GM12878 (cell line): ENCODE measurements at regions not wholly inside any gene's neighbourhood (a gene's known extent, or its start where the extent isn't known, plus 50 kb on each side); places are given as distances from the start of the nearest gene placed in this dataset.

Experiments
- ATAC-seq: fragments of 200-7000 bp; cut with Tn5 transposase; 3 replicates; pipeline ENCODE4 v1.9.1; 2020; ENCODE audit warnings: mild to moderate bottlenecking, moderate library complexity
- BruUV-seq: library from RNA; stranded (reverse); fragments of 400-500 nt; replicated peaks from 2 replicates; lab custom pipeline; 2021; lab: Mats Ljungman, UMichigan
- CTCF ChIA-PET: fragments of 300-600 bp; sonication (Branson Sonifier 250); formaldehyde crosslinking; extraction: SDS; loops from one replicate; lab custom pipeline; 2021; ENCODE audit warnings: inconsistent platforms; lab: Yijun Ruan, JAX
- POLR2A ChIA-PET: fragments of 350-600 bp; formaldehyde crosslinking; extraction: SDS; loops from one replicate; lab custom pipeline; 2021; ENCODE audit warnings: inconsistent platforms; lab: Charles Lee
- RAD21 ChIA-PET: fragments of 300-600 bp; sonication (Branson Sonifier 250); formaldehyde crosslinking; loops from one replicate; lab custom pipeline; 2023; ENCODE audit warnings: antibody characterized with exemption; ENCODE audit not compliant: unreplicated experiment; lab: Charles Lee
- SMC1A ChIA-PET: fragments of 300-600 bp; sonication (Branson Sonifier 250); formaldehyde crosslinking; loops from one replicate; lab custom pipeline; 2023; ENCODE audit not compliant: unreplicated experiment, uncharacterized antibody; lab: Charles Lee
- DNase-seq: peaks from one replicate; pipeline ENCODE4 v3.0.0-alpha.2; 2011; ENCODE audit warnings: low read depth, low spot score
- FAIRE-seq: peaks from 3 replicates; lab custom pipeline; 2011; peaks lifted over from hg19 to GRCh38; lab: Jason Lieb, UNC
- H2AFZ ChIP-seq: 2 replicates; pipeline ENCODE4 v1.6.0; 2011; ENCODE audit warnings: low read depth, low read length, control low read depth; ENCODE audit not compliant: control insufficient read depth
- H3K27ac ChIP-seq: 2 replicates; pipeline ENCODE4 v1.5.1; 2011; ENCODE audit warnings: control low read depth; ENCODE audit not compliant: control insufficient read depth, insufficient read depth
- H3K27me3 ChIP-seq, 2 experiments: replicated peaks in 1 of 2; 2 replicates each; pipeline versions ENCODE4 v1.6.0 to v1.6.1; 2011; ENCODE audit warnings: low read length in 1 of 2; ENCODE audit not compliant: control insufficient read depth in 2 of 2, insufficient read depth in 2 of 2
- H3K36me3 ChIP-seq, 2 experiments: 2 replicates each; pipeline ENCODE4 v1.5.1; 2011; ENCODE audit warnings: low read length in 1 of 2; ENCODE audit not compliant: control insufficient read depth in 2 of 2, insufficient read depth in 2 of 2
- H3K4me1 ChIP-seq: 2 replicates; pipeline ENCODE4 v1.6.1; 2011; ENCODE audit warnings: mild to moderate bottlenecking, low read length, moderate library complexity, mixed read lengths; ENCODE audit not compliant: control insufficient read depth, insufficient read depth
- H3K4me2 ChIP-seq: 2 replicates; pipeline ENCODE4 v1.6.0; 2011; ENCODE audit warnings: control low read depth; ENCODE audit not compliant: control insufficient read depth, insufficient read depth
- H3K4me3 ChIP-seq: fragments of 200-600 bp; sonication (generic); 2 replicates; pipeline ENCODE4 v1.5.1; 2016
- H3K79me2 ChIP-seq: 2 replicates; pipeline ENCODE4 v1.6.0; 2011; ENCODE audit warnings: low read length; ENCODE audit not compliant: control insufficient read depth, insufficient read depth
- H3K9ac ChIP-seq: 2 replicates; pipeline ENCODE4 v1.8.0; 2011; ENCODE audit warnings: low read length, control low read depth, mixed read lengths; ENCODE audit not compliant: control insufficient read depth, insufficient read depth
- H3K9me3 ChIP-seq: replicated peaks from 3 replicates; pipeline ENCODE4 v1.5.1; 2011; ENCODE audit warnings: mild to moderate bottlenecking, low read length; ENCODE audit not compliant: control insufficient read depth, insufficient read depth
- H4K20me1 ChIP-seq: 2 replicates; pipeline ENCODE4 v1.6.0; 2011; ENCODE audit not compliant: control insufficient read depth, insufficient read depth
- CREB1 ChIP-seq: IDR thresholded peaks from 2 replicates; pipeline ENCODE4 v1.6.1; 2012; ENCODE audit warnings: low read depth, mild to moderate bottlenecking, inconsistent platforms
- CREM ChIP-seq: IDR thresholded peaks from 2 replicates; pipeline ENCODE4 v1.6.1; 2014; ENCODE audit warnings: antibody characterized with exemption, low read depth
- E2F8 ChIP-seq: fragments of 450-650 bp; IDR thresholded peaks from 2 replicates; pipeline ENCODE4 v1.6.1; 2018; ENCODE audit warnings: mild to moderate bottlenecking, low read depth, moderate library complexity; ENCODE audit not compliant: partially characterized antibody
- EZH2 ChIP-seq: IDR thresholded peaks from 2 replicates; pipeline ENCODE4 v1.6.1; 2012; ENCODE audit warnings: low read depth, mild to moderate bottlenecking, control low read depth, inconsistent platforms, low read length, borderline replicate concordance; ENCODE audit not compliant: control insufficient read depth
- HCFC1 ChIP-seq: fragments of 150-350 bp; IDR thresholded peaks from 2 replicates; pipeline ENCODE4 v1.6.1; 2014; ENCODE audit warnings: low read length
- JUND ChIP-seq: IDR thresholded peaks from 2 replicates; pipeline ENCODE4 v1.6.1; 2012; ENCODE audit warnings: low read depth, mild to moderate bottlenecking, low read length, improper control_type of control experiment, moderate library complexity
- POLR2A ChIP-seq: IDR thresholded peaks from 2 replicates; pipeline ENCODE4 v1.6.1; 2011; ENCODE audit warnings: low read depth, mild to moderate bottlenecking, low read length
- RCOR1 ChIP-seq: conservative IDR thresholded peaks from 2 replicates; pipeline ENCODE4 v1.6.1; 2012; ENCODE audit warnings: low read depth, low read length, improper control_type of control experiment
- TBL1XR1 ChIP-seq: IDR thresholded peaks from 2 replicates; pipeline ENCODE4 v1.6.1; 2012; ENCODE audit warnings: low read depth, low read length, improper control_type of control experiment
- TCF3 ChIP-seq: IDR thresholded peaks from 2 replicates; pipeline ENCODE4 v1.6.1; 2012; ENCODE audit warnings: low read depth, mild to moderate bottlenecking, low read length, borderline replicate concordance; ENCODE audit not compliant: insufficient read depth
- ZBTB4 ChIP-seq: fragments of 450-650 bp; formaldehyde crosslinking; IDR thresholded peaks from 2 replicates; pipeline ENCODE4 v1.4.0; 2022; ENCODE audit warnings: mild to moderate bottlenecking, moderate library complexity
- WGBS: methylation state at CpG from one replicate; pipeline ENCODE4 v1.1.6; 2016; ENCODE audit warnings: low lambda C conversion rate; ENCODE audit not compliant: insufficient replicate concordance, insufficient coverage; ENCODE audit errors: missing lambda C conversion rate; 5-methylcytosine and 5-hydroxymethylcytosine counted together
- in situ Hi-C: fragments of 300-500 bp; cut with MboI; formaldehyde crosslinking; loops from 9 replicates; pipeline ENCODE4 v1.14.3; 2018; ENCODE audit warnings: mixed read lengths
- intact Hi-C: fragments of 100-400 bp; cut with micrococcal nuclease; formaldehyde crosslinking; loops from one replicate; pipeline ENCODE4 v1.14.2; 2022; ENCODE audit not compliant: unreplicated experiment
- TF ChIP-seq, protein P1 (sequence below): fragments of 450-650 bp; IDR thresholded peaks from 2 replicates; pipeline ENCODE4 v1.6.1; 2017; ENCODE audit warnings: borderline replicate concordance

GRCh38 chr22:46069521-46070214 lies 80.7 kb upstream of the PPARA start:
- H3K36me3 ChIP-seq: no peaks in the 10 kb centered on the region
- BruUV-seq: no TSS peak
- H3K27me3 ChIP-seq: peaks cover 0 to 3% of the 10 kb centered on the region in 2 experiments; a peak in 2 of 4 replicates
- no peaks in the 10 kb centered on the region for H3K9me3 ChIP-seq
- H3K27ac ChIP-seq: peak overlapping the region; percentile 77
- H3K4me1 ChIP-seq: peaks cover 6% of the 10 kb centered on the region
- DNase-seq: no peak
- 7% methylated on average over 24 of the region's 24 CpGs for WGBS
- H2AFZ ChIP-seq: peak overlapping the region; percentile 46
- ChIA-PET POLR2A (no interaction called here), RAD21 (no interaction called here), SMC1A (no interaction called here), CTCF (interaction anchor here (0.9 kb wide), 1 partner anchor 63 kb away, joined by 3 read pairs; no protein-coding TSS in a partner anchor)
- intact Hi-C loops: no loop called here
- H3K4me2 ChIP-seq: peak overlapping the region; percentile 79
- in situ Hi-C loops: no loop called here
- no peaks in the 10 kb centered on the region for H4K20me1 ChIP-seq
- peak overlapping the region; percentile 78 for H3K9ac ChIP-seq
- H3K79me2 ChIP-seq: peaks cover 35% of the 10 kb centered on the region
- H3K4me3 ChIP-seq: peak overlapping the region; percentile 73
- FAIRE-seq: no peak
- TF ChIP-seq TBL1XR1 (no peak), E2F8 (no peak), CREM (peak; percentile 27), TCF3 (no peak), RCOR1 (no peak), JUND (no peak), ZBTB4 (CRISPR knock-in tag) (no peak), EZH2 (no peak), POLR2A (peak; percentile 62; the same call in 1 of the 2 replicates), HCFC1 (no peak), CREB1 (peak; percentile 60)
- TF ChIP-seq, protein P1, sequence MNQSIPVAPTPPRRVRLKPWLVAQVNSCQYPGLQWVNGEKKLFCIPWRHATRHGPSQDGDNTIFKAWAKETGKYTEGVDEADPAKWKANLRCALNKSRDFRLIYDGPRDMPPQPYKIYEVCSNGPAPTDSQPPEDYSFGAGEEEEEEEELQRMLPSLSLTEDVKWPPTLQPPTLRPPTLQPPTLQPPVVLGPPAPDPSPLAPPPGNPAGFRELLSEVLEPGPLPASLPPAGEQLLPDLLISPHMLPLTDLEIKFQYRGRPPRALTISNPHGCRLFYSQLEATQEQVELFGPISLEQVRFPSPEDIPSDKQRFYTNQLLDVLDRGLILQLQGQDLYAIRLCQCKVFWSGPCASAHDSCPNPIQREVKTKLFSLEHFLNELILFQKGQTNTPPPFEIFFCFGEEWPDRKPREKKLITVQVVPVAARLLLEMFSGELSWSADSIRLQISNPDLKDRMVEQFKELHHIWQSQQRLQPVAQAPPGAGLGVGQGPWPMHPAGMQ: no peak
- no peak for ATAC-seq
